NCI-H82 treated with DMSO at 0.1 percent for 48 hours (cell line): ENCODE measurements at regions not wholly inside any gene's neighbourhood (a gene's known extent, or its start where the extent isn't known, plus 50 kb on each side); places are given as distances from the start of the nearest gene placed in this dataset.

Source experiments
- DNase-seq: peaks from one replicate; lab custom pipeline; 2025; ENCODE audit not compliant: unreplicated experiment; lab: John Stamatoyannopoulos, UW

DNA sequence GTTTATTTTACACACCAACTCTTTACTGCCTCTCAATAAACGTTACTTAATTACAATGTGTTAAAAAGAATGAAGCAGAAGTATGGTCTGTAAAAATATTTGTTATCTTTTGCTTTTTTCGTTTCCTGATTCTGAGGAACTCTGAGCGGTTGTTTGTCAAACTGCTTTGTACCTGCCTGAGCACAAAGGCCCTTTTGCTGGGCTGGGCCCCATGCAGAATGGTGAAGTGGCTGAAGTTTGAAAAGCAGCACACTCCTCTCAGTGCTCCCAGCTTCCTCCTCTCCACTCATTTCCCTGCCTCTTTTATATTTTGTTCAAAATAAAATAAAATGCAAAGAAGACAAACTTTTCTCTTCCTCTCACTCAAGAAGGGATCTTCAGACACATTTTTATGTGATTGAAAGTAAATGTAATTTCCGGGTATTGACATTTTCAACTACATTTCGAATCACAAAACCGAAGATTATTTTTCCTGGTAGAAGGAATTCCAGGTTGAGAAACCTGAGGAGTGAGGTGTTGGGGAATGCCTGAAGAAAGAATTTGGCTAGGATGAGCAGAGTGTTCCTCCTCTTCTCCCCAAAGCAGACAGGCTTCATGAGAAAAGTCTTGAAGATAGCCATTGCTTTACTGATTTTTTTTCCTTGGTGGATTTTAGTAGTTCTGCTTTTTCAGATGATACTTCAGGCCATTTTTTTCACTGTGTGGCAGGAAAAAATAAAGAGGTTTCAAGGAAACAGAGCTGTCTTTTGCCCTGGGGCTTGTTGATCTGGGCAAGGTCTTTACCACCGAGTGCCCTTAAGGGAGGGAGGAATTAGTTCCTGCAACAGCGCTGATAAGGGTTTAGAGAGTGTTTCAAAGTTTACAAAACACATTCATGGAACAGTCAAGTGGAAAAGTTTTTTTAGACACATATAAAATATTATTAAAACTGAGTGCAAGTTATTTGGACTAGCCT, 229.8 kb downstream of the NFKBIZ start:
- no peak for DNase-seq

DNA sequence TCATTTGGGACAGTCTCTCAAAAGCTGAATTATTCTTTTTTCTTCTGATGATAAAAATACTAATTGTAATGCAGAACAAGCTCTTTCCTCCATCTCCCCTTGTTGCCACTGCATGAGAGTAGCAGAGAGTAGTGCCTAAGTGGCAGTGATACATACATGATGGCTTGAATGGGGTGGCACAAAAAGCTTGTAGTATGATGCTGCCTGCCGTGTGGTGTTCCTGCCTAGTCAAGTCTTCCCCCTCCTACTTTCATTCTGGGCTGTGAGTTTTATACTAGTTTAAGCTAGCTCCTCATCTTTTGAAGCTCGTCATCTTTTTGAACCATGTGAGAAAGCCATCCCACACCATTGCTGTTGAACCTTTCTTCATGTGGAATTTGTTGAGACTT, 230.5 kb downstream of the NFKBIZ start:
- no peak for DNase-seq

DNA sequence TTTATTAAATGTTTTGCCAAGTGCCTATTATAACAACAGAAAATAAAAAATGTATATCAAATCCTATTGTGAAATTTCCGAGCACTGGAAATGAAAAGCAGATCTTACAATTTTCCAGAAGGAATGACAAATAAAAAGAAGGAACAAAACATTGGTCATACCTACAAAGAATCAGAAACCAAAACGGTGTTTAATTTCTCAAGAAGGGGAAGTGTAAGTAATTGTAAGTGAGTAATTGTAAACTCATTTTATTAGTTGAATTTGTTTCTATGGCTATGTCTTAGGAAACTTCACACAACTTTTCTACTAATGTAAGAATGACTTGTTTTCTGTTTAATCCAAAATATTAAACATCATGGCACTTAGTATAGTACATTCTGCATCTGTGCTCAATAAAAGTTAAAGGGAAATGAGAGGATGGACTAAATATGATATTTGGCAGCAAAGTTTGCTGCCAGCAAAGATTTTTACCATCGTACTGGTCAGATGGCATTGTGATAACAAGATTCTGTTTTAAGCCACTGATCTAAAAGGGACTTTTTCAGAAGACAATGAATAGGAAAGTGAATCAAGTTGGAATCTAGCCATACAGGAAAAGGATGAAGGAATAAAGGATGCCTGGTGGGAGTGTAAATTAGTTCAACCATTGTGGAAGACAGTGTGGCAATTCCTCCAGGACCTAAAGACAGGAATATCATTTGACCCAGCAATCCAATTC, 232.4 kb downstream of the NFKBIZ start:
- DNase-seq: no peak

DNA sequence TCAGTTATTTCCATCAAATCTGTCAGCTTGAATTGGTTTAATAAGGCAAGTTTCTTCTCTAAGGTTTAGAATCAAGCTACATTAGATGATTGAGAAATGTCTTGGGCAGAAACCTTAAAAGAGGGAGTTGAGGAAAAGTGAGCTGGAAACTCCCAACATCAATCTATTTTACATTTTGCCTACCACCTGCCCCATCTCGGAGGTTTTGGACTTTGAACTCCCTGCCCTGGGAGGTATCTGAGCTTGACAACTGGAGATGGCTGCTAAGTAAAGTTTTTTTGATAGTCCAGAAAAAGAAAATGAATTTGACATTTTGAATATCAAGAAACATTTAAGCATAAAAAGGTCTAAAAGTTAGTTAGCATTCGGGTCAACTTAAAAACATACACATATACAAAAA, 234.2 kb downstream of the NFKBIZ start:
- DNase-seq: no peak

DNA sequence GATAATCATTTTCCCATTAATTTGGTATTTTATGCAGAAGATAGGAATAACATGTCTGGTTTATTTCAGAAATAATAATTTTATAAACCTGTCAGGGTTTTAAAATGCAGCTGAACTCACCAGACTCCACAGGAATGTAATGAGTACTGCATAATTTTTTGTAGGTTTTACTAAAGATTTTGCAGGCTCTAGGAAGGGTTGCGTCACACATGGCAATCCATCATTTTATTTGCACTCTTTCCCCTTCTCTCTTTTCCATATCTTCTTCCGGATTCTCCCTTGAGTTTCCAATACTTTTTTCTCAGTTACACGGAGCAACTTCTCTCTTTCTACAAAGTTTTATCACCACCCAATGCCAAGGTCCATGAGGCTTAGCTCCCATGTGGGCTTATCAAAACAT, 234.7 kb downstream of the NFKBIZ start:
- DNase-seq: no peak

DNA sequence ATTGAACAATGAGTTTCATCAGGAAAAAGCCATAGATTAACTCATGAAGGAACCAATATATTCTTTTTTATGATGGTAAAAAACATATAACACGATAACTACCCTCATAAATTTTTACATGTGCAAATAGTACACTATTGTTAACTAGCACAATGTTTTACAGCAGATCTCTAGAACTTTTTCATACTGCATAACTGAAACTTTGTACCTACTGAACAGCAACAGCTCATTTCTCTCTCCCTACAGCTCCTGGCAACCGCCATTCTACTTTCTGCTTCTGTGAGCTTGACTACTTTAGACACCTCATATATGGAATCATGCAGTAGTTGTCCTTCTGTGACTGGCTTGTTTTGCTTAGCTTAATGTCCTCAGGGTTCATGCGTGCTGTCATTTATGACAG, 235.4 kb downstream of the NFKBIZ start:
- no peak for DNase-seq

DNA sequence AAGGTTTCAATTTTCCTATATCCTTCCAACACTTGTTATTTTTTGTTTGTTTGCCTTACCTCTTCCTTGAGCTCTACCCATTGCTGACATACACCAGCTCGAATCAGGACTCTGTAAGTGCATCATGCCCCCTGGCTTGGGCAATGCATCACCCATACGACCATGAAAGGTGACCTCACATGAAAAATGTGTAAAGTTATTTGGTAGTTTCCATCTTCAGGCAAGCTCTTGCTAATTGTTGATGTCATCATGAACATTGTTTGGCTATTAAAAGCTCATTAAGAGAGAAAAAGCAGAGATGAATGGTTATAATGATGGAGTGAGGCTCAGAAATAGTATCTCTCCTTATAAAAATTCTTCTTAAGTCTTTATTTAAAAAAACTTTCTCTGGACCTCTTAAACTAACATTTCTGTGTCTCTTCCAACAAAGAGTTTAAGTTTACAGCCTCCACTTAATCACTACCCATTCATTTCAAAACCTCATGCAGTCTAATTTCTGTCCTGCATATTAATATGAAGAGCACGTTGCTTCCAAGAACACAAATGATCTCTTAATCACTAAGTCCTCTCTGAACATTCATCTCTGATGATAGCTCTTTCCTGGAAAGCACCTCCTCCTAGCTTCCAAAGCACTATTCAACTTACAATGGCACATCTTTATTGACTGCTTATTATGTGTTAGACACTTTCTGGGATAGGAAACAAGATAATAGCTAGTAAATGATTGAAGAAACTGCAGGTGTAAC, 236.3 kb downstream of the NFKBIZ start:
- no peak for DNase-seq

DNA sequence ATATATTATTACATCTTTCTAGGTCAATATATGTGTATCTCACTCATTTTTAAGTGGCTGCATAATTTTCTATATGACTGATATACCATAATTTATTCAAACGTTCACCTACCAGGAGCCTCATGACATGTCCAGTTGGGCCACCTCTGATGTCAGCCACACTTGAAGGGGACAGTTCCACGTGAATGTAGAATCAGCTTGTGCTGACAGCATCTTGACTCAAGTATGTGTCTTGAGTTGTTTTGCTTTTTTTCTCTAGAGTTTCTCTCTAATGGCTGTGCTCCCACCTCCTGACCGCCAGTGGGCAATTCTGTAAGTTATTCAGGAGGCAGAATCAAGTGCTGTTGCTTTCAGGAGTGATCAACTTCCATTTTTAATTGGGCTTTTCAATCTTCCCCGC, 237.9 kb downstream of the NFKBIZ start:
- no peak for DNase-seq

DNA sequence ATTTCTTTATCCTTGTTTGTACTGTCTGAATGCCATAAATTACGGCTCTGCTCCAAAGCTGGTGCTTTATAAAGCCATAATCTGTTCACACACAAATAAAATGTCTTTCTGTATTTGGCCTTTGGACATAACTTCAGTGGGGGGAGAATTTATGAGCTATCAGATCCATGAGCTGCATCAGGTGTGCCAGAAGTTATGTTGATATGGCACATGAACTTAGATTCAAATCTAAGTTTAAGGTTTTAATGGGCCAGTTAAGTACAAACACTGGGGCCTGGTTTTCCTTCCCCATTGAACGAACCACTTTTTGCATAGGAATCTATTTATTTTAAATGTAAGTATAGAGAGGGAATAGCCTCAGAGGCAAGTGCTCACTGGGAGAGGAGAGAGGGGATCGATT, 239.9 kb downstream of the NFKBIZ start:
- no peak for DNase-seq

DNA sequence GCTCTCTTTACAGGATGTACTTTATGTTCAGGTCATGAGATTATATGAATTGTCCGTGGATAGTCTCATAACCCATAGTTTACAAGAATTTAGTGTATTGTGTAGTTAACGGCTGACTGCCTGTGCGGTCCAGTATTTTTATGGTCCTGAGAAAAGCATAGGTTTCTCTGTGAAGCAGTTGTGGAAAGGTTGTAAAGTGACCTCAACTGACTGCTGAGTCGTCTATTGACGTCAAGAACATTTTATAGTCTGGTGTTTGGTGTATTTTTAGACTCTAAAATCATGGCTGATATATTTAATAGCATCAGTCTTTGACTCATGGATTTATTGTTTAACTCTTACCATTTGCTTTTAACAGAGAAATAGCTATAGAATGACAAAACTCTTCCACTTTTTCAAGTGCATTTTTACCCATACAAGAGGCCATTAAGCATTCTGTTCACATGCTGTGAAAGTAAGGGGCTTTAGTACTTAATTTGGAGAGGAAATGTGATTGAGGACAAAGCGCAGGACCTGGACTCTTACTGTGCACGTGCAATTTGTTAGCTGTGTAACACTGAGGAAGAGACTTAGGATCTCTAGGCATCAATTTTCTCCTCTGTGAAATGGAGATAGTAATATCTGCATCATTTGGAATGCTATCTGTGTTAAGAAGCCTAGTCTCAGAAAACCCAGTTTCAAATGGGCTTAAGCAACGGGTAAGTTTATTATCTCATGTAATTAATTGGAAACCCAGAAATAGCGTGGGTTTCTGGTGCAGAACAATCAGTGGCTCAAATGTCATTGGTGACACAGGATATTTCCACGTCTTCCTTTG, 240.8 kb downstream of the NFKBIZ start:
- DNase-seq: no peak

DNA sequence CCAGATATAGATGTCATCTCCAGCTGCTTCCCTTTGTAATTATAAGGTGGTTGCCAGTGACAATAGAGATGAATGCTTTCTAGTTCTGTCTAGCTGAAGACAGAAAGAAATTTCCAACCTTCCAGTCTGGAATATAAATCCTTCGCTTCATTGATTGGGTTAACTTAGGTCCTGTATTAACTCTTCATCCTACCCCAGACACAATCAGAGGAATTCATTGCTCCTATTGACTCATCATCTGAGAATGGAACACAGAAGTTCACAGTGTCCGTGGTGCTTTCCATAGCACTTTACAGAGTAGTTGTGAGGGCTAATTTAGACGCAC, 241.4 kb downstream of the NFKBIZ start:
- DNase-seq: no peak

DNA sequence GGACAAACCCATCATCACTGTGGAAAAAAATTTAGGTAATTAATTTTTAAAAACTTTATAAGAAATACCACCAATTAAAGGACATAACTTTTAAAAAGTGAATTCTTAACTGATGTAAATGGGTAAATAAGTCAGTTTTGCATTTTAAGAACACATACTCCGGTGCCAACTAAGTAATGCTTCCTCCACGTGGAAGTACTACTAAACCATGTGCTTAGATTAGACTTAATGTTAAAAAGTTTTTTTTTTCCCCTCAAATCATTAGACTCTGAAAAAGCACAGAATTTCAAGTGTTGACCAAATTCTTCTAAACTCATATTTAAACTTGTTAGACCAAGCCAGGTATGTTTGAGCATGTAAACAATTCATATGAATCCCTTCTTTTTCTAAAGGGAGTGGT, 242.0 kb downstream of the NFKBIZ start:
- DNase-seq: no peak

DNA sequence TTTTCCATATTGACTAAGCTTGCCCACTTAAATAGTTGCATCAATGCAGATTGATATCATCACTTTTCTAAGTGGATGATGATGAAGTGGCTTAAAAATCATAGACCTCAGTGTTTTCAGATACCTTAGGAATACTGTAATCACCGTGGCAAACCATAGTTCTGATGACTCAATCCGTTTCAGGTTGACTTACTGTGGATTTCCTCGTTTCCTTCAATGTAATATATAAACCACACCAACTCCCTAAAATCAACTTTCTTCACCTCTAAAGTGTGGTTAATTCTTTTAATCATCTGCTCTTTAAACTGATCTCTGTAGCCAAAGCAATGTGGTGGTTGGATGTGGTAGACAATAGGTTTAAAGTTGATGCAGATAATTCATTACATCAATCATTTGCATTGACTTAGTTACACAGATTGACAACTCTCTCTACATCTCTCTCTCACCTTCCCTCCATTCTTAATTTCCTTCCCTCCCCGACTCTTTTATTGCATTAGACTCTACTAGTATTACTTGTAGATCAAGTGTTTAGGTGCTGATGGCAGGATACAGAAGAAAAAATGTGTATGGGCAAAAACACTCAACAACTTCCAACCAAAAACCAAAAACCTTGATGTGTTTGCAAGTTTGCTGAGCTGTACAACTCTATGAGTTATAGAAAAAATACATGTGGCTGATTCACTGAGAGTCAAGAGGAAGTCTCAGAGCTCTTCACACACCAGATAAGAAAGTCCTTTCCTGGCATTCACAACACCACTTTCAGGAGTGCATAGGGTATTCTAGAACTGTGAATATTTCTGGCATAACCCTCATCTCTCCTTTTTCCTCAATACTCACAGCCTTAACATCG, 243.5 kb downstream of the NFKBIZ start:
- DNase-seq: no peak

DNA sequence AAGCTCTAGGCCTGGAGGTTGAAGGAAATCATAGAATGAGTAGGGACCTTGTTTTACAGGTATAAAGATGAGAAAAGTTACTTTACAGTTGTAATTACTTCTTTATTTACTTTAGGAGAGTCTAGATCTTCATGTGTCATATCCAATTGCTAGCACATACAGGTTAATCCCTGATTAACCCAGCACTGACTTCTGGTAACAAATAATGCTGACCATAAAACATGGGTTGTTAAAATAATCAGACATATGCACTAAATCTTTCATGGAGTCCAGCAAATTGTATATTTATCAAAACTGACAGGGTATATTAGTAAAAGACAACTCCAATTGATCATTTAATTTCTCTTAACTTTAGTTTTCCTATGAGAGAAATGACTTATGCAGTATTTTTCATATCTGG, 245.2 kb downstream of the NFKBIZ start:
- no peak for DNase-seq

DNA sequence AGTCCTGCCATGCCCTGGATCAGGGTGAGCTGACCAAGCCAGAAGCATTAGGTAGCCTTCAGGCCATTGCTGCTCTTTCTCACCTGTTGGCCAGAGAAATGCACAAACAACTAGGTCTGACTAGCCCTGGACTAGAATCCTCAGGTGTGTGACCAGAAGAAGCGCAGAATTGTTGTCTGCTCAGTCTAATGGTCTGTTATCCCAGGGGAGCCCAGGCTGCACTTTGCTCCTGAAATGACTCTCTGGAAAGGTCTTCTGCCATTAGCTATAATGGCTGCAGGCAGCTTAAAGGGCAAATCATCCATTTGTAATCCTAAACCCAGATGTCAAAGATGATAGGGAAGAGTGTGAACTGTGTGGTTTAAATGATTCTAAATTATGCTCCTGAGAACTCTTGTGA, 246.1 kb downstream of the NFKBIZ start:
- peak; percentile 13 for DNase-seq

DNA sequence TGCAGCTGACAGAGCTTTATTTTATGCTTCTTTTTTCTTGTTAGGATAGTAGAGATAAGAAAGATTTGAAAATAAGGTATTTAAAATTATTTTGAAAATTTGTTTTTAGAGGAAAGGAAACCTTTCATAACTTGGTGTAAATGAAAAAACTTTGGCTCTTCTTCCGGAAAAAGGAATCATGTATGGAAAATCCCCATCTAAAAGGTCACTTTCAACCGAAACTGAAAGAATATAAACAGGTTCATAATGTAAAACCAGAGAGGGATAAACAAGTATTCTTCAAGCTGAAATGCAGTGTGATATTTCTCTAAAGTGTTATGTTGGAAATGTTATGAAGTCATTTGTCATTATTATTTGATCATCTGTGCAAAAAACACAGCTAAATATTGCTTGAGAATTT, 246.8 kb downstream of the NFKBIZ start:
- DNase-seq: no peak

DNA sequence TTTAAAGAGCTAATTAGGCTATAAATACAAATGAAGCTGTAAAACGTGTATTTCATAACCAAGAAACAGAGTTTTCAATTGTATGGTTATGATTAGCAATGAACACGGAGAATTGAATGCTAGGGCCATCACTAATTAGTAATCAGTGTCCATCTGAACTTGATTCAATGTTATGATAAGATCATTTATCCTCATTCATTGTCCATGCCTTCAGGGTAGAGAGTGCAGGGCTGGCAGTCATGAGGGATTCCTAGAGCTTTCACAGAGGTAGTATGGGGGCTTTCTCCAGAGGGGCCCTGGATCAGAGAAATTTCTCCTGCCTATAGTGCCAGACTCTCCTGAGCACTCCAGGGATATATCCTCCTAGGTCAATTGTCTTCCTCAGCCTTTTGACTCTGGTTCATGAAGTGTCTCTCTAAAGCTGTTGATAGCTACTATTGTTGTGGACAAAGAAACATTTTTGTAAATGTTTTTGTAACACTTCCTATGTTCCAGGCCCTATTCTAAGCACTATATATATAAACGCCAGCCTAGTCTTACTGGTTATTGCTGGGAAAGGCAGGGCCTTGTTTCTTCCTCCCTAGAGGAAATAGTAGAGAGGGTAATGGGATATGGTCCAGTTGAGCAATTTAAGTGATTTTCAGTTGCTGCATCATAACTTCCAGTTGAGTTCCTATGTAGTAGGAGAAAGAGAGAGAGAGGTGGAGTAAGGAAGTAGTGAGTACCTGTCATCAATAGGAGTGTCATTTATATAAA, 249.0 kb downstream of the NFKBIZ start:
- DNase-seq: no peak

DNA sequence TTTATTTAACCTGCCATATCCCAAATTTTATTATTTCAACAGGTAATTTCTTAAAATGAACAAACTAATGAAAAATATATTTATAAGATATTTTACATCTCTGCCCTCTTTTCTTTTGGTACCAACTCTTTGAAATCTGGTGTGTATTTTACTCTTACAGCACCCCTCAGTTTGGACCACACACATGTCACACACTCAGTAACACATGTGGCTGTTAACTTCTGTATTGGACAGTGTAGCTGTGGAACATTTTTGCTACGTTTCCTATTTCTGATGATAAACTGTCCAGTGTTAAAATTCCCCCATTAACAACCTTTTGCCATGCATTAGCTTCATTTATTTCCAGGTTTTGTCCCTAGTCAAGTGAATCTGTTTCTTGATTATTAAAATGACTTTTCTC, 250.6 kb downstream of the NFKBIZ start:
- DNase-seq: no peak

DNA sequence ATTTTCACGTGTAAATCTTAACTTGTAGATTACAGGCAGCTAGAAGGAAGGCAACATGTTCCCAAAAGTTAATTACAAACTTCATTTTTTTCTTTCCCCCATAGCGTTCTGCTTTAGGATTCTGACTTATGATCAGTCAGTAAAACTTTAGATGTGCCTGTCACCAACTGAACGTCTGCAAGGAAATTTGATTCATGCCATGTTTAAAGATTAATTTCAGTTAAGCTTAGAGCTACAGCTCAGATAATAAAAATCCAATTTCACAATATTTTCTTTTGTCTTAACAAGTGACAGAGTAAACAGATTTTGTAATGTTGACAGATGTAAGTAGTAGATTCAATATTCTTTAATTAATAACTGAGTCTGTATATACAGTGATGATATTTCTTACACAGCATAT, 253.1 kb downstream of the NFKBIZ start:
- DNase-seq: no peak
